SK-N-SH (cell line): ENCODE measurements at regions not wholly inside any gene's neighbourhood (a gene's known extent, or its start where the extent isn't known, plus 50 kb on each side); places are given as distances from the start of the nearest gene placed in this dataset.

Experiments
- CTCF ChIA-PET: fragments of 300-600, 350-600 bp; formaldehyde crosslinking; extraction: SDS; loops from one replicate; lab custom pipeline; 2021; lab: Yijun Ruan, JAX
- POLR2A ChIA-PET: fragments of 350-600 bp; sonication (Branson Sonifier 250); formaldehyde crosslinking; extraction: SDS; loops from one replicate; lab custom pipeline; 2020; ENCODE audit warnings: antibody characterized with exemption, inconsistent platforms; lab: Yijun Ruan, JAX
- DNase-seq: peaks from one replicate; pipeline ENCODE4 v3.0.0; 2012
- H2AFZ ChIP-seq: fragments of 200-600 bp; sonication (generic); 2 replicates; pipeline ENCODE4 v1.8.1; 2016; ENCODE audit warnings: antibody characterized with exemption, mild to moderate bottlenecking, low read depth
- H3F3A ChIP-seq: fragments of 200-600 bp; sonication (generic); replicated peaks from 2 replicates; pipeline ENCODE3; 2016; ENCODE audit warnings: antibody characterized with exemption, mild to moderate bottlenecking; ENCODE audit not compliant: insufficient read depth
- H3K27ac ChIP-seq, 2 experiments: fragments of 200-500 bp in 1 of 2; fragments of 200-600 bp in 1 of 2; sonication (Bioruptor generic) in 1 of 2; sonication (generic), shearing (Covaris generic) in 1 of 2; 2 replicates each; pipeline versions ENCODE4 v1.5.1 to v1.6.1; 2014 to 2016; ENCODE audit warnings: low read depth in 2 of 2, inconsistent platforms in 1 of 2, low read length in 1 of 2, mild to moderate bottlenecking in 1 of 2, mixed read lengths in 1 of 2
- H3K27me3 ChIP-seq: fragments of 200-600 bp; sonication (generic), shearing (Covaris generic); 2 replicates; pipeline ENCODE4 v1.6.1; 2016; ENCODE audit warnings: mixed run types; ENCODE audit not compliant: insufficient read depth
- H3K36me3 ChIP-seq, 2 experiments: fragments of 200-500 bp in 1 of 2; fragments of 200-600 bp in 1 of 2; sonication (Bioruptor generic) in 1 of 2; sonication (generic) in 1 of 2; replicated peaks in 1 of 2; 2 replicates each; pipeline versions ENCODE3 to v1.5.1; 2014 to 2016; ENCODE audit warnings: low read length in 1 of 2, mild to moderate bottlenecking in 1 of 2; ENCODE audit not compliant: insufficient read depth in 2 of 2, control insufficient read depth in 1 of 2
- H3K4me1 ChIP-seq, 2 experiments: fragments of 200-500 bp in 1 of 2; fragments of 200-600 bp in 1 of 2; sonication (Bioruptor generic) in 1 of 2; sonication (generic), shearing (Covaris generic) in 1 of 2; 2 replicates each; pipeline versions ENCODE4 v1.5.1 to v1.6.1; 2014 to 2016; ENCODE audit warnings: low read depth in 1 of 2, low read length in 1 of 2, mixed run types in 1 of 2; ENCODE audit not compliant: insufficient read depth in 2 of 2, control insufficient read depth in 1 of 2
- H3K4me2 ChIP-seq: fragments of 200-600 bp; sonication (generic), shearing (Covaris generic); 2 replicates; pipeline ENCODE4 v1.6.1; 2017; ENCODE audit warnings: mixed run types
- H3K4me3 ChIP-seq, 2 experiments: fragments of 200-500 bp in 1 of 2; fragments of 200-600 bp in 1 of 2; sonication (Bioruptor generic) in 1 of 2; sonication (generic), shearing (Covaris generic) in 1 of 2; 2 replicates each; pipeline versions ENCODE4 v1.5.1 to v1.8.1; 2014 to 2016; ENCODE audit warnings: low read depth in 2 of 2, inconsistent platforms in 1 of 2, low read length in 1 of 2, mild to moderate bottlenecking in 1 of 2, mixed read lengths in 1 of 2, moderate library complexity in 1 of 2
- H3K79me2 ChIP-seq: fragments of 200-600 bp; sonication (generic); 2 replicates; pipeline ENCODE4 v1.8.1; 2017; ENCODE audit warnings: mild to moderate bottlenecking; ENCODE audit not compliant: insufficient read depth
- H3K9ac ChIP-seq: fragments of 200-600 bp; sonication (generic); 2 replicates; pipeline ENCODE4 v1.6.1; 2017; ENCODE audit warnings: mixed run types
- H3K9me2 ChIP-seq: fragments of 200-600 bp; sonication (generic); 2 replicates; pipeline ENCODE4 v1.6.1; 2017; ENCODE audit warnings: mixed run types
- H3K9me3 ChIP-seq: fragments of 200-600 bp; sonication (generic); 2 replicates; pipeline ENCODE4 v1.6.1; 2017; ENCODE audit warnings: mixed run types, mild to moderate bottlenecking, moderate library complexity
- H4K20me1 ChIP-seq: fragments of 200-600 bp; sonication (generic); 2 replicates; pipeline ENCODE4 v1.6.1; 2017; ENCODE audit warnings: mild to moderate bottlenecking, mixed run types; ENCODE audit not compliant: insufficient read depth
- CHD2 ChIP-seq: fragments of 150-350 bp; IDR thresholded peaks from 2 replicates; pipeline ENCODE4 v1.6.1; 2018; ENCODE audit warnings: low read length; ENCODE audit not compliant: partially characterized antibody
- CTCF ChIP-seq: fragments of 200-600 bp; sonication (generic); IDR thresholded peaks from 2 replicates; pipeline ENCODE4 v1.6.1; 2017; ENCODE audit warnings: antibody characterized with exemption, mild to moderate bottlenecking, moderate library complexity
- EP300 ChIP-seq, 2 experiments: IDR thresholded peaks; 2 replicates each; pipeline versions ENCODE4 v1.4.0 to v1.6.1; 2012; ENCODE audit warnings: borderline replicate concordance in 1 of 2, low read depth in 1 of 2, low read length in 1 of 2
- EZH2phosphoT487 ChIP-seq: fragments of 200-600 bp; sonication (generic); IDR thresholded peaks from 2 replicates; pipeline ENCODE4 v1.6.1; 2017; ENCODE audit warnings: low read depth, mixed run types, mild to moderate bottlenecking, antibody characterized with exemption, moderate library complexity, borderline replicate concordance
- FOSL2 ChIP-seq: IDR thresholded peaks from 2 replicates; pipeline ENCODE4 v1.4.0; 2012; ENCODE audit warnings: low read depth, mild to moderate bottlenecking, moderate library complexity, borderline replicate concordance
- FOXM1 ChIP-seq: IDR thresholded peaks from 2 replicates; pipeline ENCODE4 v1.4.0; 2012; ENCODE audit warnings: low read depth, mild to moderate bottlenecking
- GABPA ChIP-seq: IDR thresholded peaks from 2 replicates; pipeline ENCODE4 v1.4.0; 2012; ENCODE audit warnings: low read depth, mild to moderate bottlenecking
- GATA2 ChIP-seq: sonication (generic); formaldehyde crosslinking; IDR thresholded peaks from 2 replicates; pipeline ENCODE4 v1.5.0; 2020; ENCODE audit warnings: mild to moderate bottlenecking, missing genetic modification reagents
- JUND ChIP-seq: IDR thresholded peaks from 2 replicates; pipeline ENCODE4 v1.4.0; 2012
- NFIC ChIP-seq: IDR thresholded peaks from 2 replicates; pipeline ENCODE4 v1.4.0; 2012; ENCODE audit warnings: borderline replicate concordance
- NRF1 ChIP-seq: IDR thresholded peaks from 2 replicates; pipeline ENCODE4 v1.6.1; 2012; ENCODE audit warnings: low read depth, mild to moderate bottlenecking, low read length
- RCOR1 ChIP-seq: fragments of 150-350 bp; IDR thresholded peaks from 2 replicates; pipeline ENCODE4 v1.6.1; 2017; ENCODE audit warnings: antibody characterized with exemption, low read length
- REST ChIP-seq: IDR thresholded peaks from 2 replicates; pipeline ENCODE4 v1.6.1; 2012; ENCODE audit warnings: mild to moderate bottlenecking, low read depth, low read length, moderate library complexity
- RFX5 ChIP-seq: IDR thresholded peaks from 2 replicates; pipeline ENCODE4 v1.6.1; 2012; ENCODE audit warnings: mild to moderate bottlenecking, improper control_type of control experiment, low read length
- RXRA ChIP-seq: IDR thresholded peaks from 2 replicates; pipeline ENCODE4 v1.4.0; 2012; ENCODE audit warnings: low read depth, mild to moderate bottlenecking, borderline replicate concordance
- SMC3 ChIP-seq: IDR thresholded peaks from 2 replicates; pipeline ENCODE4 v1.6.1; 2012; ENCODE audit warnings: low read depth, low read length, improper control_type of control experiment
- TCF12 ChIP-seq: IDR thresholded peaks from 2 replicates; pipeline ENCODE4 v1.4.0; 2012
- TEAD4 ChIP-seq: IDR thresholded peaks from 2 replicates; pipeline ENCODE4 v1.4.0; 2012; ENCODE audit warnings: mild to moderate bottlenecking, borderline replicate concordance; ENCODE audit not compliant: insufficient read depth
- USF1 ChIP-seq: IDR thresholded peaks from 2 replicates; pipeline ENCODE4 v1.4.0; 2012; ENCODE audit warnings: low read depth, borderline replicate concordance
- USF2 ChIP-seq: fragments of 150-350 bp; IDR thresholded peaks from 2 replicates; pipeline ENCODE4 v1.6.1; 2017; ENCODE audit warnings: antibody characterized with exemption, low read length, low read depth, borderline replicate concordance
- YY1 ChIP-seq: IDR thresholded peaks from 2 replicates; pipeline ENCODE4 v1.4.0; 2012; ENCODE audit warnings: low read depth, mild to moderate bottlenecking
- whole genome bisulfite sequencing: methylation state at CpG from one replicate; pipeline ENCODE4 v1.1.6; 2017; ENCODE audit warnings: low lambda C conversion rate; 5-methylcytosine and 5-hydroxymethylcytosine counted together

GRCh38 chr5:167995844-167996425 is 295.5 kb upstream of the WWC1 start (continued):
- TF ChIP-seq REST (no peak), RXRA (no peak)

- no peak for DNase-seq
- Histone ChIP-seq H3K4me2 (no peak overlapping the region), H3K4me3 (no peak overlapping the region), H3K27ac (no peak overlapping the region), H3K4me1 (peaks cover 0 to 5% of the 10 kb centered on the region in 2 experiments; a peak in 1 of 4 replicates), H3K9me2 (no peaks in the 10 kb centered on the region), H3K36me3 (no peaks in the 10 kb centered on the region), H3K27me3 (no peaks in the 10 kb centered on the region), H3F3A (no peaks in the 10 kb centered on the region), H3K9me3 (no peaks in the 10 kb centered on the region), H4K20me1 (no peaks in the 10 kb centered on the region), H2AFZ (no peak overlapping the region), H3K9ac (no peak overlapping the region), H3K79me2 (no peaks in the 10 kb centered on the region)
- CTCF ChIA-PET, result interaction anchor here (0.9 to 1.3 kb wide), 2 partner anchors 25 to 49 kb away, joined by 3 to 5 read pairs; no protein-coding TSS in a partner anchor
- 47% methylated on average over 6 of the region's 6 CpGs for WGBS
- POLR2A ChIA-PET, result no interaction called here
- TF ChIP-seq GATA2 (CRISPR knock-in tag), result no peak
- TF ChIP-seq EP300 (IDR thresholded peaks at IDR 0.05; ENCODE audit: borderline replicate concordance in 1 of 2, low read depth in 1 of 2, low read length in 1 of 2), result no peak
- no peak for TF ChIP-seq USF2
- no peak for TF ChIP-seq TCF12
- no peak for TF ChIP-seq FOSL2
- TF ChIP-seq RFX5, result no peak
- no peak for TF ChIP-seq EZH2phosphoT487
- TF ChIP-seq FOXM1, result no peak
- no peak for TF ChIP-seq NRF1
- no peak for TF ChIP-seq TEAD4
- no peak for TF ChIP-seq NFIC
- TF ChIP-seq JUND, result no peak
- no peak for TF ChIP-seq RCOR1
- no peak for TF ChIP-seq GABPA
- no peak for TF ChIP-seq SMC3
- TF ChIP-seq CHD2, result no peak
- TF ChIP-seq YY1, result no peak
- no peak for TF ChIP-seq USF1
- no peak for TF ChIP-seq CTCF
These were observed 293.2 kb upstream of the WWC1 start for GRCh38 chr5:167998148-167998767.
